Right cardiac atrium (tissue), 5 donors: ENCODE measurements at regions not wholly inside any gene's neighbourhood (a gene's known extent, or its start where the extent isn't known, plus 50 kb on each side); places are given as distances from the start of the nearest gene placed in this dataset.

Experiments used
- ATAC-seq, 2 donors: fragments of 200-7000 bp; cut with Tn5 transposase; one replicate each; pipeline versions ENCODE4 v1.8.0 to v1.9.1; 2020; ENCODE audit warnings: moderate library complexity in 2 of 2, mild to moderate bottlenecking in 1 of 2
- DNase-seq, 3 donors: peaks; one replicate each; pipeline ENCODE4 v3.0.0-alpha.2; 2020
- H3K27ac ChIP-seq: one replicate; pipeline ENCODE4 v1.5.1; 2013; ENCODE audit warnings: mild to moderate bottlenecking, low read length, control low read depth, moderate library complexity
- H3K27me3 ChIP-seq: one replicate; pipeline ENCODE4 v1.6.1; 2013; ENCODE audit not compliant: control insufficient read depth, insufficient read depth
- H3K4me1 ChIP-seq: one replicate; pipeline ENCODE4 v1.6.1; 2013; ENCODE audit warnings: low read length; ENCODE audit not compliant: control insufficient read depth, insufficient read depth
- H3K4me3 ChIP-seq: one replicate; pipeline ENCODE4 v1.5.1; 2013; ENCODE audit warnings: low read length, control low read depth
- H3K9me3 ChIP-seq: one replicate; pipeline ENCODE4 v1.6.1; 2013; ENCODE audit warnings: low read length; ENCODE audit not compliant: control insufficient read depth
- WGBS: extraction: QIAGEN DNeasy Blood & Tissue Kit; methylation state at CpG from one replicate; pipeline ENCODE4 v1.1.7; 2013; 5-methylcytosine and 5-hydroxymethylcytosine counted together
- intact Hi-C, 4 donors: fragments of 100-400 bp; cut with DNase I; formaldehyde crosslinking; loops; one replicate each; pipeline versions ENCODE4 v1.11.0 to v1.14.0; 2022 to 2023
- donor health status: healthy with polysubstance abuse.
- donor health status: DM: no; HTN: yes; CAD: no.
- donor health status: DM: no; HTN: no; CAD: no.
- donor health status: DM: no; HTN: yes; CAD: no; lungs with severe emphysema.
- donor health status: DM: yes; HTN: yes; CAD: no.

- intact Hi-C loops = no loop called here
- ATAC-seq (no peak), DNase-seq (no peak)
- Histone ChIP-seq H3K9me3 (no peaks in the 10 kb centered on the region), H3K27me3 (no peaks in the 10 kb centered on the region), H3K4me1 (no peaks in the 10 kb centered on the region), H3K4me3 (no peak overlapping the region), H3K27ac (no peak overlapping the region)
- WGBS = 87% methylated on average over 10 of the region's 10 CpGs
These were observed 70.2 kb downstream of the ETS2 start for GRCh38 chr21:38875694-38876492.
